HG03060 (cell line): ENCODE measurements at regions not wholly inside any gene's neighbourhood (a gene's known extent, or its start where the extent isn't known, plus 50 kb on each side); places are given as distances from the start of the nearest gene placed in this dataset.
"Not testable (repeated sequence)": the region's sequence is repeated elsewhere in the genome, so short reads cannot be mapped to it uniquely, and the experiment has no call there.

Experiments
- ATAC-seq: cut with Tn5 transposase; IDR thresholded peaks from one replicate; pipeline ENCODE4 v1.9.1; 2021; ENCODE audit warnings: low read depth, moderate number of reproducible peaks; ENCODE audit not compliant: unreplicated experiment

- peak; percentile 8 for ATAC-seq
Observed at GRCh38 chr1:83485314-83486019, 513.5 kb downstream of the TTLL7 start.

GRCh38 chr1:83481284-83481683, 517.6 kb downstream of the TTLL7 start:
- ATAC-seq, result not testable (repeated sequence)

GRCh38 chr1:83479591-83480239, 519.2 kb downstream of the TTLL7 start:
- not testable (repeated sequence) for ATAC-seq

GRCh38 chr1:83478127-83478526, 520.8 kb downstream of the TTLL7 start:
- not testable (repeated sequence) for ATAC-seq

GRCh38 chr1:83476518-83476917, 522.4 kb downstream of the TTLL7 start:
- peak; percentile 68 for ATAC-seq

GRCh38 chr1:83474946-83475345, 524.0 kb downstream of the TTLL7 start:
- not testable (repeated sequence) for ATAC-seq

- not testable (repeated sequence) for ATAC-seq
Observed at GRCh38 chr1:83473986-83474385, 524.9 kb downstream of the TTLL7 start.

GRCh38 chr1:83472066-83472465, 526.9 kb downstream of the TTLL7 start:
- not testable (repeated sequence) for ATAC-seq

- ATAC-seq, result peak; percentile 37
Observed at GRCh38 chr1:83471272-83471671, 527.7 kb downstream of the TTLL7 start.

GRCh38 chr1:83468336-83468735, 530.6 kb downstream of the TTLL7 start:
- ATAC-seq, result not testable (repeated sequence)

- not testable (repeated sequence) for ATAC-seq
Observed at GRCh38 chr1:83457735-83458248, 541.1 kb downstream of the TTLL7 start.

GRCh38 chr1:83457281-83457680, 541.7 kb downstream of the TTLL7 start:
- ATAC-seq, result not testable (repeated sequence)

- not testable (repeated sequence) for ATAC-seq
Observed at GRCh38 chr1:83455753-83456152, 543.2 kb downstream of the TTLL7 start.

GRCh38 chr1:83445873-83446272, 553.1 kb downstream of the TTLL7 start:
- not testable (repeated sequence) for ATAC-seq

- ATAC-seq, result not testable (repeated sequence)
Observed at GRCh38 chr1:83442412-83442811, 556.5 kb downstream of the TTLL7 start.

- ATAC-seq, result not testable (repeated sequence)
Observed at GRCh38 chr1:83440586-83440985, 558.3 kb downstream of the TTLL7 start.

- not testable (repeated sequence) for ATAC-seq
Observed at GRCh38 chr1:83440021-83440420, 558.9 kb downstream of the TTLL7 start.

GRCh38 chr1:83438316-83438715, 560.6 kb downstream of the TTLL7 start:
- ATAC-seq, result not testable (repeated sequence)

GRCh38 chr1:83435336-83435735, 563.6 kb downstream of the TTLL7 start:
- ATAC-seq, result not testable (repeated sequence)

GRCh38 chr1:83427566-83427965, 571.4 kb downstream of the TTLL7 start:
- not testable (repeated sequence) for ATAC-seq

- not testable (repeated sequence) for ATAC-seq
Observed at GRCh38 chr1:83423382-83423781, 575.5 kb downstream of the TTLL7 start.

- no peak for ATAC-seq
Observed at GRCh38 chr1:83418558-83418957, 580.4 kb downstream of the TTLL7 start.
